ENCODE measurements at regions not wholly inside any gene's neighbourhood (a gene's known extent, or its start where the extent isn't known, plus 50 kb on each side); places are given as distances from the start of the nearest gene placed in this dataset.

- no peaks in the 10 kb centered on the region for H3K4me1 Mint-ChIP-seq
- no peaks in the 10 kb centered on the region for H3K4me1 ChIP-seq (ENCODE audit: control insufficient read depth, insufficient read depth, low read length)
- H3K27ac Mint-ChIP-seq, result no peak overlapping the region
- DNase-seq (no peak), ATAC-seq (no peak)
- peaks cover 0 to 2% of the 10 kb centered on the region in 2 donors for H3K9me3 Mint-ChIP-seq
- H3K36me3 Mint-ChIP-seq, result no peaks in the 10 kb centered on the region
- H3K27me3 ChIP-seq (ENCODE audit: control insufficient read depth, insufficient read depth, low read length), result no peaks in the 10 kb centered on the region
- H3K27ac ChIP-seq (ENCODE audit: low read length), result no peak overlapping the region
- no peaks in the 10 kb centered on the region for H3K36me3 ChIP-seq (ENCODE audit: control insufficient read depth, insufficient read depth, low read length)
- intact Hi-C loops (cut with micrococcal nuclease), result no loop called here
- no peak for TF ChIP-seq CTCF (IDR thresholded peaks at IDR 0.05)
- H3K27me3 Mint-ChIP-seq (ENCODE audit: low read depth in 2 of 2), result peaks cover 3 to 13% of the 10 kb centered on the region in 2 donors
- 94% methylated on average over 10 of the region's 11 CpGs for WGBS (ENCODE audit: insufficient coverage)
- no peak overlapping the region for H3K4me3 Mint-ChIP-seq
- no peak overlapping the region for H3K4me3 ChIP-seq (ENCODE audit: low read length)
- no peaks in the 10 kb centered on the region for H3K9me3 ChIP-seq (ENCODE audit: control insufficient read depth, insufficient read depth, low read length)
Observed at GRCh38 chr11:111157571-111157970, 88.0 kb upstream of the POU2AF2 start.

GRCh38 chr11:111155021-111155420, 90.5 kb upstream of the POU2AF2 start:
- no peaks in the 10 kb centered on the region for H3K36me3 Mint-ChIP-seq
- H3K4me1 Mint-ChIP-seq, result no peaks in the 10 kb centered on the region
- no peak overlapping the region for H3K27ac ChIP-seq (ENCODE audit: low read length)
- no peaks in the 10 kb centered on the region for H3K36me3 ChIP-seq (ENCODE audit: control insufficient read depth, insufficient read depth, low read length)
- no peaks in the 10 kb centered on the region for H3K4me1 ChIP-seq (ENCODE audit: control insufficient read depth, insufficient read depth, low read length)
- no peaks in the 10 kb centered on the region for H3K9me3 ChIP-seq (ENCODE audit: control insufficient read depth, insufficient read depth, low read length)
- intact Hi-C loops (cut with micrococcal nuclease), result no loop called here
- peaks cover 3 to 8% of the 10 kb centered on the region in 2 donors for H3K27me3 Mint-ChIP-seq (ENCODE audit: low read depth in 2 of 2)
- ATAC-seq, result no peak
- no peak for TF ChIP-seq CTCF (IDR thresholded peaks at IDR 0.05)
- 92% methylated on average over 2 of the region's 2 CpGs for WGBS (ENCODE audit: insufficient coverage)
- no peaks in the 10 kb centered on the region for H3K9me3 Mint-ChIP-seq
- H3K4me3 Mint-ChIP-seq, result no peak overlapping the region
- no peak for DNase-seq
- H3K4me3 ChIP-seq (ENCODE audit: low read length), result no peak overlapping the region
- H3K27me3 ChIP-seq (ENCODE audit: control insufficient read depth, insufficient read depth, low read length), result no peaks in the 10 kb centered on the region
- H3K27ac Mint-ChIP-seq, result no peak overlapping the region

DNA sequence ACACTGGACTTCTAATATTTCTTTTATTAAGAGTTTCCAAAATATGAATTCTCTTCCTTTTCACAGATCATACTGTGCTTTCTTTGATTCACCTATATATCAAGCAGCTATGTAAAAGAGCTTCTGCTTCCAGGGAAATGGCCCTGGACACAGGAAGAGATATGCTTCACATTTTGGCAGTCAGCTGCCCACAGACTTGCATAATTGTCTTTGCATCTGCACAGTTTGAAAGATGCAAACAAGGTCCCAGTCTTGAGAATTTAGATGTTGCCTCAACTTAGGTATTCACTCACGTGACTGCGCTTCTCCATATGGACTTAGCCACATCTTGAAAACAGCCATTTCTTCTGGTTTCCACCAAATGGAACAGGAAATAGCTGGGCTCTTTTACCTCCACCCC, 92.3 kb upstream of the POU2AF2 start:
- no peak for TF ChIP-seq CTCF (IDR thresholded peaks at IDR 0.05)
- H3K9me3 ChIP-seq (ENCODE audit: control insufficient read depth, insufficient read depth, low read length), result no peaks in the 10 kb centered on the region
- H3K27me3 ChIP-seq (ENCODE audit: control insufficient read depth, insufficient read depth, low read length), result no peaks in the 10 kb centered on the region
- DNase-seq, result no peak
- no peaks in the 10 kb centered on the region for H3K36me3 Mint-ChIP-seq
- H3K4me1 ChIP-seq (ENCODE audit: control insufficient read depth, insufficient read depth, low read length), result no peaks in the 10 kb centered on the region
- intact Hi-C loops (cut with micrococcal nuclease), result no loop called here
- no peak overlapping the region for H3K27ac ChIP-seq (ENCODE audit: low read length)
- 96% methylated on average over 2 of the region's 2 CpGs for WGBS (ENCODE audit: insufficient coverage)
- no peaks in the 10 kb centered on the region for H3K36me3 ChIP-seq (ENCODE audit: control insufficient read depth, insufficient read depth, low read length)
- peaks cover 0 to 3% of the 10 kb centered on the region in 2 donors for H3K27me3 Mint-ChIP-seq (ENCODE audit: low read depth in 2 of 2)
- no peak overlapping the region for H3K27ac Mint-ChIP-seq
- no peak overlapping the region for H3K4me3 ChIP-seq (ENCODE audit: low read length)
- no peaks in the 10 kb centered on the region for H3K9me3 Mint-ChIP-seq
- H3K4me1 Mint-ChIP-seq, result no peaks in the 10 kb centered on the region
- ATAC-seq, result no peak
- no peak overlapping the region for H3K4me3 Mint-ChIP-seq

DNA sequence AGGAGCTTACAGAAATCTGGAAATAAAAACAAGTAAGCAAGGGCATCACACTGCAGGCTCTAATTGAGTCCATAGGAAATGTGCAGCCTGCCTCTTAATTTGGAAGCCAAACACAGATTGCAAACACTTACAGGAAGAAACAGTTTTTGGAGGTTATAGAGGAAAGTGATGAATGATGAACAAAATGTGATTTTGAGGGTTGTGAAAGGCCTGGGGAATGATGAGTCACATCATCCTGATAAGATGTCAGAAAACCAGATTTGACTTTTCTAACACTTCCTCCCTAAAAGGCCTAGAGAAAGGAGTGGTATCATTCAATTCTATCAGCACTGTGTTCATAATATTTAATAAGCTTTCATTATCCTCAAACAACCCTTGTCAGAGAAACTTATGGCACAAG, 96.6 kb upstream of the POU2AF2 start:
- DNase-seq (no peak), ATAC-seq (no peak)
- no peaks in the 10 kb centered on the region for H3K9me3 Mint-ChIP-seq
- Histone ChIP-seq H3K27ac (ENCODE audit: low read length) (no peak overlapping the region), H3K4me3 (ENCODE audit: low read length) (no peak overlapping the region), H3K4me1 (ENCODE audit: control insufficient read depth, insufficient read depth, low read length) (no peaks in the 10 kb centered on the region), H3K36me3 (ENCODE audit: control insufficient read depth, insufficient read depth, low read length) (no peaks in the 10 kb centered on the region), H3K27me3 (ENCODE audit: control insufficient read depth, insufficient read depth, low read length) (no peaks in the 10 kb centered on the region), H3K9me3 (ENCODE audit: control insufficient read depth, insufficient read depth, low read length) (no peaks in the 10 kb centered on the region)
- H3K27me3 Mint-ChIP-seq (ENCODE audit: low read depth in 2 of 2), result peaks cover 0 to 3% of the 10 kb centered on the region in 2 donors
- no peak overlapping the region for H3K4me3 Mint-ChIP-seq
- H3K27ac Mint-ChIP-seq, result no peak overlapping the region
- TF ChIP-seq CTCF (IDR thresholded peaks at IDR 0.05), result no peak
- intact Hi-C loops (cut with micrococcal nuclease), result no loop called here
- no peaks in the 10 kb centered on the region for H3K36me3 Mint-ChIP-seq
- H3K4me1 Mint-ChIP-seq, result no peaks in the 10 kb centered on the region
